Liver (tissue), 7 donors: ENCODE measurements at regions not wholly inside any gene's neighbourhood (a gene's known extent, or its start where the extent isn't known, plus 50 kb on each side); places are given as distances from the start of the nearest gene placed in this dataset.

ENCODE experiments used
- DNase-seq: peaks from one replicate; pipeline ENCODE4 v3.0.0-alpha.2; 2017; ENCODE audit warnings: low spot score
- H3K27ac ChIP-seq, 2 donors: one replicate each; pipeline ENCODE4 v1.7.0; 2013; ENCODE audit warnings: inconsistent platforms in 2 of 2, low read length in 2 of 2, control low read depth in 1 of 2, low read depth in 1 of 2, mild to moderate bottlenecking in 1 of 2
- H3K27me3 ChIP-seq, 4 donors: one replicate each; pipeline versions ENCODE4 v1.6.1 to v1.7.0; 2013; ENCODE audit warnings: low read length in 3 of 4, inconsistent platforms in 1 of 4, mild to moderate bottlenecking in 1 of 4, moderate library complexity in 1 of 4; ENCODE audit not compliant: control insufficient read depth in 4 of 4, insufficient read depth in 4 of 4
- H3K36me3 ChIP-seq, 4 donors: one replicate each; pipeline versions ENCODE4 v1.6.1 to v1.7.0; 2013; ENCODE audit warnings: low read length in 3 of 4, mild to moderate bottlenecking in 3 of 4, low read depth in 1 of 4, moderate library complexity in 1 of 4; ENCODE audit not compliant: control insufficient read depth in 4 of 4, insufficient read depth in 3 of 4
- H3K4me1 ChIP-seq, 4 donors: one replicate each; pipeline versions ENCODE4 v1.6.1 to v1.7.0; 2013; ENCODE audit warnings: low read length in 3 of 4, mild to moderate bottlenecking in 3 of 4, moderate library complexity in 1 of 4; ENCODE audit not compliant: control insufficient read depth in 4 of 4, insufficient read depth in 4 of 4
- H3K4me3 ChIP-seq, 3 donors: one replicate each; pipeline versions ENCODE4 v1.6.1 to v1.7.0; 2013; ENCODE audit warnings: low read length in 3 of 3, control low read depth in 1 of 3, low read depth in 1 of 3, mild to moderate bottlenecking in 1 of 3
- H3K9ac ChIP-seq, 2 donors: one replicate each; pipeline ENCODE4 v1.7.0; 2013; ENCODE audit warnings: low read length in 2 of 2, mild to moderate bottlenecking in 2 of 2, moderate library complexity in 2 of 2, control low read depth in 1 of 2, low read depth in 1 of 2
- H3K9me3 ChIP-seq, 4 donors: one replicate each; pipeline versions ENCODE4 v1.6.1 to v1.7.0; 2013; ENCODE audit warnings: low read length in 3 of 4; ENCODE audit not compliant: control insufficient read depth in 4 of 4
- ATF3 ChIP-seq: IDR thresholded peaks from 2 replicates; pipeline ENCODE4 v1.6.1; 2016; ENCODE audit warnings: antibody characterized with exemption
- EGR1 ChIP-seq, 2 donors: IDR thresholded peaks; 2 replicates each; pipeline ENCODE4 v1.6.1; 2016 to 2018; ENCODE audit warnings: antibody characterized with exemption in 2 of 2, low read depth in 2 of 2
- FOXA2 ChIP-seq: IDR thresholded peaks from 2 replicates; pipeline ENCODE4 v1.6.1; 2016; ENCODE audit warnings: antibody characterized with exemption
- GABPA ChIP-seq, 2 donors: IDR thresholded peaks in 1 of 2; conservative IDR thresholded peaks in 1 of 2; 2 replicates each; pipeline ENCODE4 v1.6.1; 2016; ENCODE audit warnings: antibody characterized with exemption in 2 of 2, mild to moderate bottlenecking in 1 of 2, moderate library complexity in 1 of 2
- HNF4A ChIP-seq, 2 donors: conservative IDR thresholded peaks; 2 replicates each; pipeline ENCODE4 v1.6.1; 2016; ENCODE audit warnings: antibody characterized with exemption in 2 of 2, mild to moderate bottlenecking in 2 of 2
- HNF4G ChIP-seq: IDR thresholded peaks from 2 replicates; pipeline ENCODE4 v1.6.1; 2016; ENCODE audit warnings: antibody characterized with exemption
- JUND ChIP-seq, 2 donors: IDR thresholded peaks; 2 replicates each; pipeline ENCODE4 v1.6.1; 2016; ENCODE audit warnings: antibody characterized with exemption in 2 of 2
- MAX ChIP-seq: IDR thresholded peaks from 2 replicates; pipeline ENCODE4 v1.6.1; 2016; ENCODE audit warnings: antibody characterized with exemption
- NR2F2 ChIP-seq: IDR thresholded peaks from 2 replicates; pipeline ENCODE4 v1.6.1; 2016; ENCODE audit warnings: antibody characterized with exemption
- RAD21 ChIP-seq, 2 donors: IDR thresholded peaks; 2 replicates each; pipeline ENCODE4 v1.6.1; 2016; ENCODE audit warnings: antibody characterized with exemption in 2 of 2, mild to moderate bottlenecking in 2 of 2
- REST ChIP-seq: IDR thresholded peaks from 2 replicates; pipeline ENCODE4 v1.6.1; 2016; ENCODE audit warnings: antibody characterized with exemption, mild to moderate bottlenecking
- SP1 ChIP-seq: IDR thresholded peaks from 2 replicates; pipeline ENCODE4 v1.6.1; 2018; ENCODE audit warnings: antibody characterized with exemption, mild to moderate bottlenecking
- TAF1 ChIP-seq: conservative IDR thresholded peaks from 2 replicates; pipeline ENCODE4 v1.6.1; 2016; ENCODE audit warnings: antibody characterized with exemption, mild to moderate bottlenecking
- YY1 ChIP-seq: IDR thresholded peaks from 2 replicates; pipeline ENCODE4 v1.6.1; 2016; ENCODE audit warnings: antibody characterized with exemption, mild to moderate bottlenecking
- ZBTB33 ChIP-seq: IDR thresholded peaks from 2 replicates; pipeline ENCODE4 v1.6.1; 2016; ENCODE audit warnings: antibody characterized with exemption
- WGBS: extraction: QIAGEN DNeasy Blood & Tissue Kit; methylation state at CpG from one replicate; pipeline ENCODE4 v1.1.7; 2013; 5-methylcytosine and 5-hydroxymethylcytosine counted together
- donor health status: healthy.
- donor health status: healthy.
- donor health status: healthy.
- donor health status: healthy.

- WGBS = 38% methylated on average over 5 of the region's 5 CpGs
- H3K4me3 ChIP-seq = no peak overlapping the region
- no peaks in the 10 kb centered on the region for H3K27me3 ChIP-seq
- TF ChIP-seq SP1 (peak; percentile 42), JUND (IDR thresholded peaks at IDR 0.05) (no peak), NR2F2 (peak; percentile 72), RAD21 (IDR thresholded peaks at IDR 0.05) (peak in 1 of 2 donors; percentile 33), ATF3 (no peak)
- H3K36me3 ChIP-seq = no peaks in the 10 kb centered on the region
- no peaks in the 10 kb centered on the region for H3K9me3 ChIP-seq
- H3K9ac ChIP-seq = no peak overlapping the region
- H3K27ac ChIP-seq = no peak overlapping the region
- no peaks in the 10 kb centered on the region for H3K4me1 ChIP-seq
- no peak for DNase-seq
These were observed 209.7 kb downstream of the SKIDA1 start for GRCh38 chr10:21315645-21316220.

GRCh38 chr10:21314906-21315644 is 210.4 kb downstream of the SKIDA1 start:
- Histone ChIP-seq H3K27ac (no peak overlapping the region), H3K27me3 (no peaks in the 10 kb centered on the region), H3K4me1 (no peaks in the 10 kb centered on the region), H3K9me3 (no peaks in the 10 kb centered on the region), H3K4me3 (no peak overlapping the region), H3K36me3 (no peaks in the 10 kb centered on the region), H3K9ac (no peak overlapping the region)
- DNase-seq = no peak
- no peak for TF ChIP-seq MAX
- TF ChIP-seq HNF4A (conservative IDR thresholded peaks at IDR 0.05) = no peak
- no peak for TF ChIP-seq SP1
- TF ChIP-seq NR2F2 = no peak
- no peak for TF ChIP-seq GABPA (IDR thresholded peaks at IDR 0.05 in 1 of 2, conservative IDR thresholded peaks at IDR 0.05 in 1 of 2)
- no peak for TF ChIP-seq REST
- TF ChIP-seq EGR1 (IDR thresholded peaks at IDR 0.05; ENCODE audit: low read depth in 2 of 2) = no peak
- 44% methylated on average over 13 of the region's 13 CpGs for WGBS

- H3K4me3 ChIP-seq = no peak overlapping the region
- no peak overlapping the region for H3K9ac ChIP-seq
- WGBS = 47% methylated on average over 9 of the region's 9 CpGs
- H3K4me1 ChIP-seq = no peaks in the 10 kb centered on the region
- no peak overlapping the region for H3K27ac ChIP-seq
- TF ChIP-seq ATF3 = no peak
- no peak for TF ChIP-seq YY1
- no peak for TF ChIP-seq FOXA2
- no peak for TF ChIP-seq HNF4G
- TF ChIP-seq TAF1 = no peak
- no peak for TF ChIP-seq ZBTB33
- H3K9me3 ChIP-seq = no peaks in the 10 kb centered on the region
- no peaks in the 10 kb centered on the region for H3K27me3 ChIP-seq
- H3K36me3 ChIP-seq = no peaks in the 10 kb centered on the region
- no peak for DNase-seq
These were observed 211.3 kb downstream of the SKIDA1 start for GRCh38 chr10:21314111-21314626.
